ENCODE measurements at regions not wholly inside any gene's neighbourhood (a gene's known extent, or its start where the extent isn't known, plus 50 kb on each side); places are given as distances from the start of the nearest gene placed in this dataset.
"Not testable (repeated sequence)": the region's sequence is repeated elsewhere in the genome, so short reads cannot be mapped to it uniquely, and the experiment has no call there.

GRCh38 chr3:20503394-20504082 lies 317.5 kb upstream of the SGO1 start:
- ATAC-seq (no peak), DNase-seq (no peak)
- intact Hi-C loops (cut with DNase I, micrococcal nuclease), result no loop called here

- ATAC-seq (no peak), DNase-seq (no peak)
- intact Hi-C loops (cut with DNase I, micrococcal nuclease), result no loop called here
Observed at GRCh38 chr3:20490996-20491395, 305.0 kb upstream of the SGO1 start.

DNA sequence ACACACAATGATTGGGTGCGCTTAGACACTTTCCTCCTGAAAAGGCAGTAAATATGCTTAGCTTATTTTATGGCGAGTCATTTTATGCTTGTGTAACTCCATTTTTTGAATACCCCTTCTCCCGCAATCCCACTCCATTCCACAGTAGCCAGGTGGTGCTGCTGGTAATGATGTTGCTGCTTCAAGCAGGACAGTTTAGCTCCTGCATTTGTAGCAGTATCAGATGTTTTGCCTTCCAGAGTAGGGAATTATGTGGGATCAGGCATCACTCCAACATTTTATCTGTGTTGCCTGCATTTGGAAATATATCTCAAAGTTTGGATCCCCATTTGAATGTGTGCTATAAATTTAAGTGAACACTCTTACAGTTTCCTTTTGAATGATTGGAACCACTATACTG lies 302.1 kb upstream of the SGO1 start:
- intact Hi-C loops (cut with DNase I, micrococcal nuclease), result no loop called here
- ATAC-seq, result no peak
- DNase-seq, result no peak

DNA sequence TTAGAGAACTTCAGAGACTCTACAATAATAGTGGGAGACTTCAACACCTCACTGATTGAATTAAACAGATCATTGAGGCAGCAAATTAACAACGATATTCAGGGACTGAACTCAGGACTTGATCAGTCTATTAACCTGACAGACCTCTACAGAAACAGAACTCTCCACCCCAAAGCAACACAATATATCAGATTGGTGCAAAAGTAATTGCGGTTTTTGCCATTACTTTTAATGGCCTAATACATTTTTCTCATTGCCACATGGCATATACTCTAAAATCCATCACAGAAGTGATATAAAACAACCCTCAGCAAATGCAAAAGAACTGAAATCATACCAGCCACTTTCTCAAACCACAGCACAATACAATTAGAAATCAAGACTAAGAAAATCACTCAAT lies 298.1 kb upstream of the SGO1 start:
- no peak for ATAC-seq
- intact Hi-C loops (cut with DNase I, micrococcal nuclease), result no loop called here

DNA sequence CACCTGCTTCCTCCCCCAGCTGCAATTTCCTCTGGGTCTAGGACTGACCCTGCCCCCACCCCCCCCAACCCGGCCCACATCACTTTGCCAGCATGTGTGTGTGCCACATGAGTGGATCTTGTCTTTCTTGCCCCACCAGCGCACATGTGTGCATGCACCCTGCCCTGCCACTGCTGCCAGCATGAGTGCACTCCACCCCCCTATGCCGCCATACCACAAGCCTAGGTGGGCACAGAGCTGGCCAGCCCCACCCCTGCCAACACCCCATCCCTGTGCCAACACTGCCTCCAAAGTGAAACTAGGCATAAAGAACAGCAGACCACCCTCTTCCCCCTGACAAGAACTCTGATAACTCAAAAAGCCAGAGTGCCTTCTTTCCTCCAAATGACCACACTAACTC lies 296.3 kb upstream of the SGO1 start:
- ATAC-seq (no peak), DNase-seq (no peak)
- intact Hi-C loops (cut with DNase I, micrococcal nuclease), result no loop called here

More for the DNA sequence above, 298.1 kb upstream of the SGO1 start:
- no peak for DNase-seq

DNA sequence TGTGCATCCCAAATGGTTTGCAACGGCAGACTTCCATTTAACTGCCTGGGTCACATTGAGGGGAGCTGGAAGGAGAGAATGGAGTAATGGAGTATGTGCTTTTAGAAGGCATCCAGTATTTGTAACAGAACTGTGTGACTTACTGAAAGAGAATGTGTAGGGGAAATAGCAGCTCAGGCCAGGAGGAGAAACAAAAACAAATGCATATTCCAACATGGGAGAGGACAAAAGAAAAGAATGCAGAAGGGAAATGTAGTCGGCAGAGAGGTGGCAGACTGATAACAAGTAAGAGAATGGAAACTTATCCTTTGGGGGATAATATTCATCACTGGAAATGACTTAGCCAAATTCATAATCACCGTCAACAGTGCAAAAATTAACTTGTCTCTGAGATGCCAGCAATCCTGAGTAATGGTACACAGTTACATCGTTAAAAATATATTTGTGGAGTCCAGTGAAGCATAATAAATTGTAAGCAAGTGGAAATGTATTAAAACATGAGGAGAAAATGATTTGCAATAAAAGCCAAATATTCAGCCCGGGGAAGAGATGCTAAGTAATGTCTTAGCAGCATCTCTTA lies 294.9 kb upstream of the SGO1 start:
- intact Hi-C loops (cut with DNase I, micrococcal nuclease), result no loop called here
- DNase-seq (no peak), ATAC-seq (no peak)

- intact Hi-C loops (cut with DNase I, micrococcal nuclease), result no loop called here
- no peak for DNase-seq
- no peak for ATAC-seq
Observed at GRCh38 chr3:20478436-20478835, 292.4 kb upstream of the SGO1 start.

DNA sequence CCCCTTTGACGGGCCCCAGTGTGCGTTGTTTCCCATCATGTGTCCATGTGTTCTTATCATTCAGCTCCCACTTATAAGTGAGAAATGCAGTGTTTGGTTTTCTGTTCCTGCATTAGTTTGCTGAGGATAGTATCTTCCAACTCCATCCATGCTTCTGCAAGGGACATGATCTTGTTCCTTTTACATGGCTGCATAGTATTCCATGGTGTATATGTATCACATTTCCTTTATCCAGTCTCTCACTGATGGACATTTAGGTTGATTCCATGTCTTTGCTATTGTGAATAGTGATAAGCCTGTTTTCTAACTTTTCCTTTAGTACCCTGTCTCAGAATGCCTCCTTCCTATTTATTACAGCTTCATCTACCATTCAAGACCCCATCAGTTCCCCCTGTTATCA lies 278.2 kb upstream of the SGO1 start:
- intact Hi-C loops (cut with DNase I, micrococcal nuclease); DNase-seq; ATAC-seq: not testable (repeated sequence)

DNA sequence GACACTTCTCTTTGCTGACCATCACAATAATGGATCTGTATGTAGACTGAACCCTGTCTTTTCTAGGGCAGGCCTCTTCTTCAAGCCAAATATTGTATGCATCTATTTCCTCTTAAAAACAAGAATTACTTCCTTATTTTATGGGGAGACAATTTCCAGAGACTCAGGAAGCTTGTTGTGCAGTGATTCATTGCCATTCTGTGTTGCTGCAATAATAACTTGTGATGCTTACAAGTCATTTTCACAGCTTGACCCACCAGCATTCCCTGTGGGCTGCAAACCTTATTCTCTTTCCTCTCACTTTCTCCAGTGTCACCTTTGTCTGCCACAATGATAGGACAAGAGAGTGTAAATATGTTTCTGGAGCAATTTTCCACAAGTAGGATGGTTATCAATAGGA lies 276.7 kb upstream of the SGO1 start:
- no peak for ATAC-seq
- intact Hi-C loops (cut with DNase I, micrococcal nuclease), result no loop called here
- no peak for DNase-seq

- ATAC-seq, result no peak
- no peak for DNase-seq
- intact Hi-C loops (cut with DNase I, micrococcal nuclease), result no loop called here
Observed at GRCh38 chr3:20462226-20462625, 276.2 kb upstream of the SGO1 start.

DNA sequence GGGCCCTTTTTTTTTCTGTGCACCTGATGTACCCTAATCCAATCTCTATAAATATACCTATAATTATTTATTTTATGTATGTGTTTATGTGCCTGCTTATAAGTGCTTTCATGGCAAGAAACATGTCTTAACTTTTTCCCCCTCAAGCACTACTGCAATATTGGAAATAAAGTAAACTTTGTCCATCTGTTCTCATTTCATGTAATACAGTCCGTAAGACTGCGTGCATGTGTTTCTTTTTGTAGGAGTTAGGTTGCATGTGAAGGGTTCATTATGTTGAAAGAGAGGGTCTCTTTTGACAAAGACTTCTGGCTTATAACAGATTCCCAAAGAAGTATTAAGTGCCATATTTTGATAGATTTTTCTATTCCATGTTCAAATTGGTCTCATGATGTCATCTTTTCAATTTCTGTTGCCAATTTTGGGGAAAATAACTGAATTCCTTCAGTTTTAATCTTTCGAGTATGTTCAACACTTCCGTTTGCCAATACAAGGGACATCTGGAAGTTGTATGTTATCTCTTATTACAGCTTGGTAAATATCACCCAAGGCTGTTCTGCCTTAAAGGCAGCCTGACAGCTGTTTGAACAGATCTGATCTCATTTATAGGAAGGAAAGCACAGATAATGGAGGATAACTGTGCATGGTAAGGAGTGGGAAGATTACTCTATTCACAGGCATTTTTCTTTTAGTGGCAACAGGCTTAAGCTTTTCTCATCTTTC lies 273.1 kb upstream of the SGO1 start:
- intact Hi-C loops (cut with DNase I, micrococcal nuclease), result no loop called here
- DNase-seq (no peak), ATAC-seq (no peak)

DNA sequence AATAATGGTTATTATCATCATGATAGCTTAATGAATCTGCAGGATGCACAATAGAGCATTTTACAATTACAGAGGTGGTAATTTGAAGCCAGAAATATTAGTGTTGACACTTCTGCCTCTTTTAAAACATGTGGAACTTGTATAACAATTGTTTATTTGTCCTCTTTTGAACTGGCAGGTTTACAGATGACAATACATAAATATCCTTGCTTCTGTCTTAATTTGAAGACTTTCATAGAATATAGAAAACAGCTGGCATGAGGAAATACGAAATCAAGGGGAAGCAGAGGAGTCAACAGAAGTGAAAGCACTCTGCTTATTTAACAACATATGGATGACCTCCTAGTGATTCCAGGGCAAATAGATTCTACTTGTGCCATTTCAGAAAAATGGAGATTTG lies 270.5 kb upstream of the SGO1 start:
- intact Hi-C loops (cut with DNase I, micrococcal nuclease), result no loop called here
- no peak for ATAC-seq
- DNase-seq, result no peak

GRCh38 chr3:20451170-20451569 lies 265.2 kb upstream of the SGO1 start:
- intact Hi-C loops (cut with DNase I, micrococcal nuclease), result no loop called here
- no peak for DNase-seq
- ATAC-seq, result no peak

DNA sequence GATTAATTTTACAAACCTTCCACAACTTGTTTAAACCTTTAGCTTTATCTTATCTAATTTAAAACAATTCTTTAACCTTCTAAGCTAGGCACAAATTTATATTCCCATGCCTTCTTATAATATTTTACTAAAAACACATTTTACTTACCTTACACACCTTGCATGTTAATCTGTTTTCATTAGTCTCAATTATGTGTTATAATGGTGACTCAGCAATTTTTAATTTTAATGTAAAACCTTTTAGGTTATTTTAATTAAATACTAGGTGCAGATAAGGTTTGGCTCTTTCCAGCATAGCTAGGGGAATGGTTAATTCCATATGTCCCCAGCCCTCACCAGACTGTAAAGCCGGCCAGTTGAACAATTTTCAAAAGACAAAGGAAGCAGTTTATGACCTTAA lies 264.6 kb upstream of the SGO1 start:
- intact Hi-C loops (cut with DNase I, micrococcal nuclease), result no loop called here
- DNase-seq (no peak), ATAC-seq (no peak)

GRCh38 chr3:20442846-20443245 lies 256.8 kb upstream of the SGO1 start:
- ATAC-seq (no peak), DNase-seq (no peak)
- intact Hi-C loops (cut with DNase I, micrococcal nuclease), result no loop called here

GRCh38 chr3:20427268-20427667 lies 241.3 kb upstream of the SGO1 start:
- not testable (repeated sequence) for ATAC-seq

DNA sequence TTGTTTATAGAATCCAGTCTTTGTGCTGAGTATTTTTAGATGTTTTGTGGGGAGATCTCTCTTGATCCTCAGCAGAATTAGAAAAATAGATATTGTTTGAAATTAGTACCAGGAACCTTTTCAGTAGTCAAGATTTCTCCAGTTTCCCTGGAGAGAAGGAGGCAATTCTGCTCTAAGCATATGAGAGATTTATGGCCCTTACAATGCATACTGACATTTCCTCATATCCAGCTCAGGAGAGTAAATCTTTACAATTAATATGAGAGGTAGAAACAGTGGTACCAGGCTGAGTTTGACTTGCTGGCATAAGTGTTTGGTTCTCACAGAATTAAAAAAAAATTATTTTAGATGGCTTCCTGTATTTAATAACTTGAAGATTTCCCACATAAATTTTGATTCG lies 239.1 kb upstream of the SGO1 start:
- ATAC-seq (no peak), DNase-seq (no peak)
- intact Hi-C loops (cut with DNase I, micrococcal nuclease), result no loop called here

More at GRCh38 chr3:20427268-20427667, 241.3 kb upstream of the SGO1 start:
- intact Hi-C loops (cut with DNase I, micrococcal nuclease); DNase-seq: not testable (repeated sequence)

DNA sequence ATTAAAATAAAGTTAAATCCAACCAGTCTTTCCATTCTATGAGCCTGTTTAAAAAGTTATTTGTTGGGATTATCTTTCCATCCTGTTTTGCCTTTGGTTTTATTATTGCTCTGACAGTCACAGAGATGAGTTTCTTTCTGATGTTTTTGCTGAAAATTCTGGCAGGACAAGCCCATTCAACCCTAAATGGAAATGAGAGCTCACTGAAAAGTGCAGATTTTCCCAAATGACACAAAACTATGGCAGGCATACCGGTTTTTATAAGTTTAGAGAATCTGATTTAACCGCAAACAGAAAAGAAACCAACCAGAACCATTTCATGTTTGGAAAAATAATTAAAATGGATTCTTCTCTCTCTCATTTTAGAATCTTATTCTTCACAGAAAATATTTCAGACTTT lies 238.1 kb upstream of the SGO1 start:
- intact Hi-C loops (cut with DNase I, micrococcal nuclease), result no loop called here
- DNase-seq, result no peak
- ATAC-seq, result no peak

DNA sequence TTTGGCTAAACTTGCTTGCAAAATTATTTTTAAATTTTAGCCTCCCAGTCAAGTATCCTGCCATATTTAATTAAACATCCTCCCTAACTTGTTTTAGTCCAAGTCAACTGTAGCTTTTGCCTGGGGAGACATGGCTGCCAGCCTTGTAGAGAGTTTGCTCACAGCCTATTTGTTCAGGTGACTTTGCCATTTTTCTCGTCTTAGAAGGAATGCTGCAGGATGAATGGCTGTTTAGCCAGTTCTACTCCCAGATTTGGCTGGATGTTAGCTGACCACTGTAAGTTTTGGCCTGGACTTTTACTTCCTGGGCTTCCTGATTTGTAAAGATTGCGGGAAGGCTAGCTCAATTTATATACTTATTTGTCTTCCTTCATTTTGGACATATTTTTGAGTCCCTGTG lies 236.4 kb upstream of the SGO1 start:
- intact Hi-C loops (cut with DNase I, micrococcal nuclease), result no loop called here
- no peak for DNase-seq
- ATAC-seq, result no peak

- no peak for ATAC-seq
- DNase-seq, result no peak
- intact Hi-C loops (cut with DNase I, micrococcal nuclease), result no loop called here
Observed at GRCh38 chr3:20417388-20418108, 231.5 kb upstream of the SGO1 start.
